ENCODE measurements at regions not wholly inside any gene's neighbourhood (a gene's known extent, or its start where the extent isn't known, plus 50 kb on each side); places are given as distances from the start of the nearest gene placed in this dataset.
A peak's percentile ranks its signal among the peaks of the same experiment; 100 is the strongest.

- Mint-ChIP-seq H3K4me3 (no peak overlapping the region), H3K4me1 (ENCODE audit: low read depth) (no peaks in the 10 kb centered on the region), H3K36me3 (ENCODE audit: low read depth) (no peaks in the 10 kb centered on the region), H3K9me3 (ENCODE audit: insufficient read depth) (no peaks in the 10 kb centered on the region), H3K27me3 (ENCODE audit: low read depth) (peaks cover 8% of the 10 kb centered on the region), H3K27ac (no peak overlapping the region)
- ATAC-seq (no peak), DNase-seq (no peak)
- ChIA-PET CTCF (no interaction called here), POLR2A (no interaction called here)
These were observed 133.6 kb upstream of the RET start for GRCh38 chr10:42943025-42943818.

GRCh38 chr10:42948040-42948439, 128.8 kb upstream of the RET start:
- DNase-seq (no peak), ATAC-seq (no peak)
- Mint-ChIP-seq H3K4me1 (ENCODE audit: low read depth) (no peaks in the 10 kb centered on the region), H3K4me3 (no peak overlapping the region), H3K36me3 (ENCODE audit: low read depth) (no peaks in the 10 kb centered on the region), H3K27ac (no peak overlapping the region), H3K9me3 (ENCODE audit: insufficient read depth) (no peaks in the 10 kb centered on the region), H3K27me3 (ENCODE audit: low read depth) (peaks cover 17% of the 10 kb centered on the region)
- ChIA-PET CTCF (no interaction called here), POLR2A (interaction anchor here (0.6 kb wide), 1 partner anchor 14 kb away, joined by 3 read pairs; no protein-coding TSS in a partner anchor)

GRCh38 chr10:42949287-42949686, 127.6 kb upstream of the RET start:
- DNase-seq (peak; percentile 3), ATAC-seq (no peak)
- Mint-ChIP-seq H3K36me3 (ENCODE audit: low read depth) (no peaks in the 10 kb centered on the region), H3K4me1 (ENCODE audit: low read depth) (no peaks in the 10 kb centered on the region), H3K4me3 (no peak overlapping the region), H3K27ac (no peak overlapping the region), H3K27me3 (ENCODE audit: low read depth) (peaks cover 17% of the 10 kb centered on the region), H3K9me3 (ENCODE audit: insufficient read depth) (no peaks in the 10 kb centered on the region)
- POLR2A ChIA-PET = no interaction called here
- CTCF ChIA-PET = no interaction called here

- DNase-seq = peak; percentile 15
- POLR2A ChIA-PET = no interaction called here
- Mint-ChIP-seq H3K27me3 (ENCODE audit: low read depth) (peaks cover 17% of the 10 kb centered on the region), H3K9me3 (ENCODE audit: insufficient read depth) (no peaks in the 10 kb centered on the region), H3K4me1 (ENCODE audit: low read depth) (no peaks in the 10 kb centered on the region), H3K36me3 (ENCODE audit: low read depth) (no peaks in the 10 kb centered on the region), H3K4me3 (no peak overlapping the region), H3K27ac (no peak overlapping the region)
- ATAC-seq = no peak
- CTCF ChIA-PET = no interaction called here
These were observed 126.0 kb upstream of the RET start for GRCh38 chr10:42950606-42951485.

GRCh38 chr10:42951486-42952251, 125.2 kb upstream of the RET start:
- H3K9me3 Mint-ChIP-seq (ENCODE audit: insufficient read depth) = no peaks in the 10 kb centered on the region
- POLR2A ChIA-PET = no interaction called here
- peaks cover 16% of the 10 kb centered on the region for H3K27me3 Mint-ChIP-seq (ENCODE audit: low read depth)
- H3K27ac Mint-ChIP-seq = no peak overlapping the region
- DNase-seq (peak; percentile 2), ATAC-seq (no peak)
- CTCF ChIA-PET = no interaction called here
- H3K4me1 Mint-ChIP-seq (ENCODE audit: low read depth) = no peaks in the 10 kb centered on the region
- no peak overlapping the region for H3K4me3 Mint-ChIP-seq
- H3K36me3 Mint-ChIP-seq (ENCODE audit: low read depth) = no peaks in the 10 kb centered on the region

GRCh38 chr10:42952349-42952748, 124.5 kb upstream of the RET start:
- ChIA-PET CTCF (no interaction called here), POLR2A (no interaction called here)
- H3K36me3 Mint-ChIP-seq (ENCODE audit: low read depth) = no peaks in the 10 kb centered on the region
- no peak overlapping the region for H3K4me3 Mint-ChIP-seq
- no peak overlapping the region for H3K27ac Mint-ChIP-seq
- DNase-seq (peak; percentile 19), ATAC-seq (no peak)
- no peaks in the 10 kb centered on the region for H3K4me1 Mint-ChIP-seq (ENCODE audit: low read depth)
- no peaks in the 10 kb centered on the region for H3K9me3 Mint-ChIP-seq (ENCODE audit: insufficient read depth)
- H3K27me3 Mint-ChIP-seq (ENCODE audit: low read depth) = peaks cover 14% of the 10 kb centered on the region

- H3K36me3 Mint-ChIP-seq (ENCODE audit: low read depth) = no peaks in the 10 kb centered on the region
- H3K27ac Mint-ChIP-seq = no peak overlapping the region
- DNase-seq = peak; percentile 13
These were observed 123.8 kb upstream of the RET start for GRCh38 chr10:42952931-42953683.

GRCh38 chr10:42953684-42954674, 122.9 kb upstream of the RET start:
- DNase-seq (peak; percentile 10), ATAC-seq (no peak)
- H3K27me3 Mint-ChIP-seq (ENCODE audit: low read depth) = peaks cover 10% of the 10 kb centered on the region
- ChIA-PET CTCF (no interaction called here), POLR2A (no interaction called here)
- H3K4me3 Mint-ChIP-seq = no peak overlapping the region
- no peak overlapping the region for H3K27ac Mint-ChIP-seq
- no peaks in the 10 kb centered on the region for H3K4me1 Mint-ChIP-seq (ENCODE audit: low read depth)
- no peaks in the 10 kb centered on the region for H3K9me3 Mint-ChIP-seq (ENCODE audit: insufficient read depth)
- H3K36me3 Mint-ChIP-seq (ENCODE audit: low read depth) = no peaks in the 10 kb centered on the region

More at GRCh38 chr10:42952931-42953683, 123.8 kb upstream of the RET start:
- POLR2A ChIA-PET = no interaction called here
- Mint-ChIP-seq H3K9me3 (ENCODE audit: insufficient read depth) (no peaks in the 10 kb centered on the region), H3K4me1 (ENCODE audit: low read depth) (no peaks in the 10 kb centered on the region), H3K4me3 (no peak overlapping the region), H3K27me3 (ENCODE audit: low read depth) (peaks cover 15% of the 10 kb centered on the region)
- ATAC-seq = no peak
- CTCF ChIA-PET = no interaction called here

- H3K27ac Mint-ChIP-seq = no peak overlapping the region
- CTCF ChIA-PET = no interaction called here
- ATAC-seq (no peak), DNase-seq (peak; percentile 13)
- POLR2A ChIA-PET = no interaction called here
- no peak overlapping the region for H3K4me3 Mint-ChIP-seq
- no peaks in the 10 kb centered on the region for H3K4me1 Mint-ChIP-seq (ENCODE audit: low read depth)
- no peaks in the 10 kb centered on the region for H3K9me3 Mint-ChIP-seq (ENCODE audit: insufficient read depth)
- no peaks in the 10 kb centered on the region for H3K36me3 Mint-ChIP-seq (ENCODE audit: low read depth)
- peaks cover 5% of the 10 kb centered on the region for H3K27me3 Mint-ChIP-seq (ENCODE audit: low read depth)
These were observed 121.9 kb upstream of the RET start for GRCh38 chr10:42954766-42955492.

GRCh38 chr10:42955493-42955889, 121.4 kb upstream of the RET start:
- H3K27ac Mint-ChIP-seq = no peak overlapping the region
- peaks cover 5% of the 10 kb centered on the region for H3K27me3 Mint-ChIP-seq (ENCODE audit: low read depth)
- ChIA-PET POLR2A (no interaction called here), CTCF (no interaction called here)
- H3K36me3 Mint-ChIP-seq (ENCODE audit: low read depth) = no peaks in the 10 kb centered on the region
- H3K9me3 Mint-ChIP-seq (ENCODE audit: insufficient read depth) = no peaks in the 10 kb centered on the region
- H3K4me1 Mint-ChIP-seq (ENCODE audit: low read depth) = no peaks in the 10 kb centered on the region
- DNase-seq (peak; percentile 9), ATAC-seq (no peak)
- no peak overlapping the region for H3K4me3 Mint-ChIP-seq

All from activated CD8-positive, alpha-beta T cell treated with anti-CD3 and anti-CD28 coated beads, Interleukin-2, amount 10 ng/mL, durations not matched to agents 7 days and 5 days (primary cell).